GM18502 (cell line): ENCODE measurements at regions not wholly inside any gene's neighbourhood (a gene's known extent, or its start where the extent isn't known, plus 50 kb on each side); places are given as distances from the start of the nearest gene placed in this dataset.

Source experiments
- ATAC-seq: cut with Tn5 transposase; IDR thresholded peaks from one replicate; pipeline ENCODE4 v1.9.1; 2021; ENCODE audit warnings: mild to moderate bottlenecking; ENCODE audit not compliant: unreplicated experiment, poor library complexity

DNA sequence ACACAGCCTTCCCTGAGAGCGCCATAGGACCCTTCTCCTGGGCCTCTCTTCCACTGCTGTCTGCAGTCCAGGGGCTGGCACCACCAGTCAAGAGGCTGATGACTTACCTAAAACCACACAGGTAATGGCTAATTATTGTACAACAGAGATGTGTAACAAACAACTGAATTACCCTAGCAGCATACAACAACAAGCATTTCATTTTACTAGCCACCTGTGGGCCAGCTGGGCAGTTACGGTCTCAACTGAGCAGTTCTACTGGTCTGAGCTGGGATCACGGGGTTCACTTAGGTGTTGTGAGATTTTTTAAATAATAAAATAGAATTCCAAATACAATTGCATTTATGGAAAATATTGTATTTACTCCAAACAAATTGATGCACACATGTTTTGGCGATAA, 431.9 kb downstream of the TNS3 start:
- peak; percentile 19 for ATAC-seq

DNA sequence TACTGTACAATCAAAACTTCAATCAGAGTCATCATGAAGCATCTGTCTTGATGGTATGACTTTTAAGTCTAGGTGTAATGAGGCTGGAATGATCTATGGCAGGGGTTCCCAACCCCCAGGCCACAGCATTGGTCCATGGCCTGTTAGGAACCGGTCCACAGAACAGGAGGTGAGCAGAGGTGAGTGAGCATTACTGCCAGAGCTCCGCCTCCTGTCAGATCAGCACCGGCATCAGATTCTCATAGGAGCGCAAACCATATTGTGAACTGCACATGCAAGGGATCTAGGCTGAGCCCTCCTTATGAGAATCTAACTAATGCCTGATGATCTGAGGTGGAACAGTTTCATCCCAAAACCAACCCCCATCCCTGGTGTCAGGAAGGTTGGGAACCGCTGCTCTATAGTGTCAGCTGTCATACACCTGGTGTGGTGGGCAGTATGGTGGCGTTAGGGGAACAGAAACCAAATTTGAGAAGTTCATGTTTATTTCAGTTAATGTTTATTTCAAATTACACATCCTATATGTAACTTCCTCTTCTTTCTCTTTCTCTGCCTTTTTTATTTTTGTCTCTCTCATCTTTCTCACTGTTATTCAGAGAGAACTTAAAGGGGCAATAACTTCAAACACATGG, 432.6 kb downstream of the TNS3 start:
- peak; percentile 70 for ATAC-seq

DNA sequence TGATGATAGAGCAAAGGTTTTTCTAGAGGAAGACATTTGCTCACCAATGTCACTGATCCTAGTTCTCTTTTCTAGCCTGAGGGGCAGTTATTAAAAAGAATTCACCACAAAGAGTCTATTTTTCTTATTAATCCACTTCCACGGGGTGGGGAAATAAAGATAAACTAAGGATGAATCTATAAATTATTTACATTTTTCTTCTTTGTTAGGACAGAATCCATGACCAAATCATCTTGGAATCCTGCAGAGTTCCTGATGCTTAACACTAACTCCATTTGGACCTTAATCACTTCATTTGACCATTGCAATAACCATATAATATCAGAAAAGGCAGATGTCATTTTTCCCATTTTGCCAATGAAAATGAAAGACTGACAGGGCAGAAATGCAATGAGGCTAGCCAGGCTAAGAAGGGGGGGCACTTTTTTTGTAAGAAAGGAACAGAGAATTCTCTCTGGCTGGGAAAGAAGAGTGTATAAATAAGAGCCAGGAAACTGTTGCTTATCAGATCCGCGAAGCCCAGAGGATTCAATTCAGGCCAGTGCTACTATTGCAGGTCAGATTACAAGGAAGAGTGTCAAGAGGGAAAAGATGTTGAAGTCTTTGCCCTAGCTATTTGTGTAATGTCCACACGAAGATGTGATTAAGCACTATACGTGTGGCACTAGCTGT, 433.2 kb downstream of the TNS3 start:
- ATAC-seq = no peak

DNA sequence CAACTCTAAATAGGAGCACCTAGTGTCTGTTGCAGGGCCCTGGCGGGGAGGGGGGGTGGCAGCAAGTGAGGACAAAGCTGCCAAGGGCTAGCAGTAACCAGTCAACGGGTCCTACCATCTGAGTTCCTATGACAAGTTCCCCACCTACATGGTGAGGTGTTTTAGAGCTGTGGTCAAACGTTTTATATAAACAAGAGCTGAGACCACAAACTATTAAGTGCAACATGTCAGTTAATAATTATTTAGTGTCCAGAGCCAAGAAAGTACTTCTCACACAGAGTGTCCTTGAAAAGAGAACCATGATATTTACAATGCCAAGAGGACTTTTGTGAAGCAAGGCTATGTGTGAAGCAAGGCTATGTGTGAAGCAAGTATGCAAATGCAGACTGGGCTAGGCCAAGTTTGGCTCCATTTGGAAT, 434.7 kb downstream of the TNS3 start:
- ATAC-seq = no peak

DNA sequence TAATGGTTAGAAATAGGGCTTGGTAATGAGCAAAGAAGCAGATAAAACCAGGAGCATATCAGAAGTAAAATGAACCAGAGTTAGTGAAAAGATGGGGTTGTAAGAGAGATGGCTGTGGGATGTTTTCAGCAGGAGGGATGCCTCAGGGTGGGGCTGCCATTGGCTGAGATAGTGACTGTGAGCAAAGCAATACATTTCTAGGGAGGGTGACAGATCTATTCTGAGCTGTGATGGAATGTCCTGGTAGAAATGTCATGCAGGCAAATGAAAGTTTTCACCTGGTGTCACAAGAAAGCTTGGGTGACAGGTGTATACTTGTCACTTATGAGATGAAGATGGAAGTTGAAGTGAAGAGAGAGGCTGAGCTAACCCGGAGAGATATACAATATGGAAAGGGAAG, 435.9 kb downstream of the TNS3 start:
- no peak for ATAC-seq

DNA sequence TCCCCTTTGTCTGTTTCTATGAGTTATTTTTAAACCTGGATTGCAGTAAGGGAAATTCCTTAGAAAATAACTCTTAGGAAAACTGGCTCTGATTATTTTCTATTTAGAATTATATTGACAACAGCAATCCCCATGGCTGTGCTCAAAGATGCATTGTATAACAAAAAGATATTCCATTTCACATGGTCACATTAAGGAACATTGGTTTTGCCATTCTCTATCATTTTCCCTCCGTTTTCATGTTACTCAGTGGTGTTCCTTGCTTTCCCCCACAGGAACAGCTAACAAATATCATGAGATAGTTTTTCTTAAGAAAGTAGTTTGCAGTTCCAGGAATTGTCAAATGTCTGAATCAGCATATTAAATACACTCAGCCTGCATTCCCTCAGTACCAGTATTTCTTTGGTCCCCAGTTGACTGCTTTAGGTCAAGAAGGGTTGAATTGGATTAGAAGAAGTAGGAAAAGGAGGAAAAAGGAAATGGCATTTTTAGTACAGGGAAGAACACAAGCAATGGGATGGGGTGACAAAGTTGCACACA, 436.7 kb downstream of the TNS3 start:
- no peak for ATAC-seq

DNA sequence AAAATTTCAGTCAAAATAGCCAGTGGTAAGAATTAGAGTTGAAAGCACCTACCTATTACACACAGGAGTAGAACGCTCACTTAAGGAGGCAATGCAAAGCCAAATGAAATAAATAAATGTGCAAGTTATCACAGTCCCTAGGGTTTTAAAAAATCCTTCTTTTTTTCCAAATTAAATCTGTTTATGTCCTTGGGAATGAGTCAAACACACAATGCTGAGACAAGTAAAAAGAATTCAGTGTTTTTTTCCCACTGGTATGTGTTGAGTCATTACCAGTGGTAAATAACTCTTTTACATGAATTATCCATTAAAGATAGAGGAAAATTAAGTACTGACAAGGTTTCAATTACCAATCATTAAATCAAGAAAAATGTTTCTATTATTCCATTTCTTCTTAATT, 438.6 kb downstream of the TNS3 start:
- ATAC-seq = no peak

DNA sequence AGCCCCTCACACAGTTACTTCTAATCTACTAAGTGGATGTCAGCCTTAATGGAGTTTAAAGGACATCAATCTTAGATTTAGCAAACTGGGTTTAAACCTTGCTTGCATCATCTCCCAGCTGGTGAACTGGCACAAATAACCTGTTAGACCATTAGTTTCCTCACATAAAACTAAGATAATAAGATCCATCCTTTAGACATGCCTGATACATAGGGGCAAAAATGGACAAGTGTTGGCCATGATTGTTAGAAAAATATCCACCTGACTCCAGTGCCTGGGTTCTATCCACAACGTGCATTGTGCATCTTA, 439.1 kb downstream of the TNS3 start:
- ATAC-seq = no peak

DNA sequence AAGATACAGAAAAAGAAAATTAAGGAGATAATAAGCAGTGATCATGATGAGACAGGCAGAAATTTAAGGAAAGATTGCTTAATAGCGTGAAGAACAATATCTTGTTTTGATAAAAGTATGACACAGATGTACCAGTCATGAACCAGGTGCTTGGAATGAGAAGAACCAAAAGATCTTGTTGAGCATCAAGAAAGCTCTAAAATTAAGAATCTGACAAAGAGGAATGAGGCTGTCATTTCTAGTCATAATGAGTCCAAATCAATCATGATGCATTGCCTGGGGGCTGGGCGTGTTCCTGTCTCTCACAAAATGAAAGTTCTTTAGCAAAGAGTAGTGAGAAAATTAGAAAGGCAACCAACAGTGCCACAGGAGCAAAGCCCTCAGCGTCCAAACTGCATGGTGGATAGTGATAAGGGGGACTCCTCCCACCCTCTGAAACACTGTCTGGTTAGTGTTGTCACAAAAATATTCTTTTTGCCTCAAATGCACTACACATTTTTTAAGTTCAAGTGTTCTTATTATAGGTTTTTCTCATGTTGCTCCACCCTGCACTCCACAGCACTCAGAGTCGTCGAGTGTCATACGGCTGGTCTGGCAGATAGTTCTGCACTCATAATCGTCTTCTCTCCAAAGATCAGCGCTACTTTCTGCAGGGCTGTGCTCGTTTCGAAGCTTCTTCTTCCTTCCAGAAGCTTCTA, 439.6 kb downstream of the TNS3 start:
- no peak for ATAC-seq

DNA sequence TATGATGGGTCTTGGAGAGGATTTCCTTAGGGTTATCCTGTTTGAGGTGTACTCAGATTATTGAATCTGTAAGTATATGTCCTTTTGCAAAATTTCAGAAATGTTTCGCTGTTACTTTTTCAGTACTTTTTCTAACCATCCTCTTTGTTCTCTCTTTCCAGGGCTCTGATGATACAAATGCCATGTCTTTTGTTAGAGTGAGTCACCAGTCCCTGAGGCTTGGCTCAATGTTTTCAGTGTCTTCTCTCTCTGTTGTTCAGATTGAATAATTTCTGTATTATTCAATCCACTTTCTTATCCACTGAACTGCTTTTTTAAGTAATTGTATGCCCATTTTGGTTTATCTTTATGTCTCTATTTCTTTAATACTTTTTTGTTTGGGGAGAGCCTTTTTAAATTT, 449.4 kb downstream of the TNS3 start:
- ATAC-seq = no peak

DNA sequence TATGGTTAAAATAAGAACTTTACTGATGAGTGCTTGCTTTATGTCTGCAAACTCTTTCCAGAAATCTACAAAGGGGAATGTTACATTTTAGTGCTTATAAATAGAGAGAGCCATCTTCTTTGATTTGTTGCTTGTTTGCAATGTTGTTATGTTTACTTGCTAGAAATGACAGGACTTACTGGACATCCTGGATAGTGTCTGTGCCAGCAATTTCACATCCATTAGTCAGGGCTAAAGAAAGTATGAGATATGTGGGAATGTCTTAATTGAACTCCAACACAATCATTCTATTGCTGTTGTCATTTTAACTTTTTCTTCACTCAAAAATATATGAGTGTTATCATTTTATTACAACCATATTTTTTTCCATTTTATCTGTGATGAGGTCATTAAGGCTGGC, 453.2 kb downstream of the TNS3 start:
- ATAC-seq = no peak

DNA sequence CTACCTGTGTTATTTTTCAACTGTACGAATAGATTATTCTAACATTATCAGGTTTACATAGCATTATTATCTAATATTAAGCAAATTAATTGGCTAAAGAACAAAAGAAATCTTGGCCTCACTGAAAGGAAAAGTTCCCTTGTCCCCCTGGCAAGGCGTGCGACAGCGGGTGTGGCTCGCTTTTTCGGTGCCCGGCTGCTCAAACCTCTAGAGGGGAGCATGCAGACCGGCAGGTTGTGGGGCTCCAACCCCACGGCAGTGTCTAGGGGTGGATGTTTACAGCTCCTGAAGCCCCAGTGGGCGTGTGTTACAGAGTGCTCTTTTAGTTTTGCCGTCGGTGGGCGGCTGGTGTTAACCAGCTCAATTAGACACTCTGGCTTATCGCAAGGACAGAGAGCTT, 456.4 kb downstream of the TNS3 start:
- no peak for ATAC-seq

DNA sequence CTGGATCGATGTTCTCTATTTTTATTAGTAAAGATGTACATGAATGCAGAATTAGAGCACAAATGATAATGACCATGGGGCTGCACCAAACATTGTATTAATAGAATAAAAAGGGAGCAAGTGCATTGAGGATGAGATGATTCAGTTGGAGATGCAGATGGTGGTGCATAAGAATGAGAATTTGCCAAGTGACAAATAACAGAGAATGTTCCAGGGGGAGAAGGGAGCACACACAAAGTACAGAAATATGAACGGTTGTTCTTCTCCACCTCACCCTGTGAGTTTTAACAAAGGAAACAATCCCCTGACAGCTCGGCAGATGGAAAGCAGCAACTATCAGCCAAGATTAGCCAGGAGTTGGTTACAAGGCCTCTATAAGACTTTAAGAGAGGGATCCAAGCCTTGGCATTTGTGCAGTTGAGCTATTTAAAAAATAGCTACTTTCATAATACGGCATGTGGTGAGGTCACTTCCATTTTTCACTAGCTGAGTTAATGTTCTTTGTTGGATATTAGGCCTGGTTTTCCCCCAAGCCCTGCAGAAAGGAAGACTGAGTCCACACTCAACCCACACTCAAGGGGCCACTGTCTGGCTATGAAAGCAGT, 462.5 kb downstream of the TNS3 start:
- ATAC-seq = no peak

DNA sequence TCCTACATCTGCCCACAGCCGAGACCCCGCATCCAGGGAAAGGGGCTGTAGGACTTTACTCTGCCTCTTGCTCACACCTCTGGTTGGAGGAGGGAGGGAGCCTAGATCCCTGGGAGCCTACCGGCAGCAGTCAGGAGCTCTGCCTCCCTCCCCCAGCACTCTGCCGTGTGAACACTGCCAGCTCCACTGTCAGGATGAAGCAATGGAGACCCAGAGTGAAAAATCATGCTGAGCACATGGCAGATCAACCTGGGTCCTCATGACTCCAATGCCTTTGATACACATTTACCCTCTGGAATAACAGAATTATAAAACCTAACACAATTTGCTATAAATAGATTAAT, 477.7 kb downstream of the TNS3 start:
- no peak for ATAC-seq

DNA sequence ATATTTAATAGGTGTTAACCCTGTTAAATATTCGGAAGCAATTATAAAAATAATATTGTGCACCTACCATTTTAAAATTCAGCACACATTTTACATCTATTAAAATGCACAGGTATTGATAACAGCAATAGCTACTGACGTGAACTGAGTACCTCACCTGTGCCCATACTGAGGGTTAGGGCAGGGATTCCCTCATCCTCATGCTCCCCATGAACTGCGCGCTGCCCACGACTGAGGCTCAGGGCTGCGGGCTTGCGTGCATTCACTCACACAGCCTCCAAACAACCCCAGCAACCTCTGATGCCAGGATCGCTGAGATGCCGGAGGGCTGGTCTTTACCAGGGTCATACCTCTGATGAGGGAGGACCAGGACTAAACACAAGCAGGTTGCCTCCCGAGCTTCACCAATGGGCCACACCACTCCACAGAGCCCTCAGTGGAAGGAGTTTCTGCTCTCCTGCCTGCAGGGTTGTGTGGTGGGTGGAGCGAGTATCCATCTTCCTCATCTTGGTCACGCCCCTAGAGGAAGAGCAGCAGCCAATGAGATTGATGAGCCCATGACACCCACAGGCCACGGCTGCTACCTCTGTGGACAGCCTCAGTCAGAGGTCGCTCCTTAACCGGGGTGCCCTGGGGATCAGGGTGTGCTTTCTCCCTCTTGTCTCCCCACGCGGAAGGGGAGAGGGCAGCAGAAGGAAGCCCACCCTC, 478.3 kb downstream of the TNS3 start:
- no peak for ATAC-seq

DNA sequence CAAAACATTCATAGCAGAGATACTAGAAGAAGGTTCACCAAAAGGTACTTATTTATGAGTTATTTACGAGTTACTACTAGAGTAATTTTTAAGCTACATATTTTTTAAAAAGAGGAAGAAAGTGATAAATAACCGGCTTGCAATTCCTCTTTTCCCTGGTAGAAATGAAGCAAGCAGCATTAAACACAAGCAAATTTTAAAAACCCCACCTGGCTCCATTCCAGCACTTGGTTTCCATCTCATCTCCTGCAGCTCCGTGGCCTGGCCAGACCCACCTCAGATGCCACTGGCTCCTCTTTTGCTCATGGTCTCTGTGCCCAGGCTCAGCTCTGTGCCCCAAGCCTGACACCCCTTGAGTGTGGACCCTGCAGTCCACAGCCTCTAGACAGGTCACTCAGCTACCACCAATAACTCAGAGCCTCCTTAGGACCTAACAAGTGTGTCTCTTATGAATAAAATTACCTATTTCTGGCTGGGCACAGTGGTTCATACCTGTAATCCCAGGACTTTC, 479.5 kb downstream of the TNS3 start:
- ATAC-seq = no peak

DNA sequence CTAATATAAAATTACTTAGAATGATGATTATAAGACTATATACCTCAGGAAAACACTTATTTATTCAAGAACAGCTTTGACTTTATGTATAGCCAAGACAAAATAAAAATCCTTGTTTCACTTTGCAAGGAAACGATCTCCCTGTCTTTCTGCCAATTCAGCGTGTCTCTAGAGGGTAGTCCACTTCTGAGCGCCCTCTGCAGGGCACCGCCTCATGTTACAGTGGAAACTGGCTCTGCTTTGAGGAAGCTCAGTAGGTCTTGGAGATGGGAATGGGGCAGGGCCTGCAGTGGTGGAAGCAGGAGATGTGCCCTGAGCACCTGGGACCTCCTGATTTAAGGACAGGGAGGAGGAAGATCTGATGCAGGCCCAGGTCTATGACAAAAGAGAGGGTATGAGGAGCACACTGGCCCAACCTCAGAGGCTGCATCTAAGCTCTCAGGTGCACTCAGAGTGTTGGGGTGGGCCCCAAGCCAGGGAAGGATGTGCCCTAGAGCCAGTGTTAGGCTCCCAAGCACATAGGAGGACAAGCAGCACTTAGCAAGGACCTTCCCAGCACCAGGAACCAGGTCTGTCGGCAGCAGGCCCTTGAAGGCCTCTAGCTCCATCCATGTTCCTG, 481.0 kb downstream of the TNS3 start:
- peak; percentile 53 for ATAC-seq

DNA sequence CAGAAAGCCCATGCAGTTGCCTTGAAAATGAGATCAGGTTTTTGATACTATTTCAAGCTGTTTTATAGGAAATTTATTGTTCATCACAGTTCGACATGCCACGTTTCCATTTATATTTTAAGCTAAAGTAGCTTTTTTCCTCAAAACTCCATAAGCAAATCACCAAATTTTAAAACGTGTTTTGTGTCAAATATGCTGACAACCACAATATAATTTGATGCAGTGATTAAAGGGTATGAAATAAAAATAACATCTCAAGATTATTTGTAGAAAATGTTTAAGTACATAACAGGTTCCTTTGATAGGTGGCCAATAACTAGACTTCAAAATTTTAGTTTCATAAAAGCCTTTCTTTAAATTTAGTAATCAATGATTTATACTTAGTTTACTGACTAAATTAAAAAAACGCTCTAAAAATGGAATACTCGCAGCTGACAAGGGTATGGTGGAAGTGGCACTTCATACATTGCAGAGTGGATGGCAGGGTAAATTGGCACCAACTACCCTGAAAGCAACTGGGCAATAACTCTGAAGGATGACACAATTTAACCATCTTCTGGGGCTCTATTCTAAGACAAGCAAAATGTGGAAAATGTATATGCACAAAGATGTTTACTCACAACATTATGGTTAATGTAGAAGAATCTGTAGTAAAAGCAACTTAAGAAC, 481.6 kb downstream of the TNS3 start:
- no peak for ATAC-seq

DNA sequence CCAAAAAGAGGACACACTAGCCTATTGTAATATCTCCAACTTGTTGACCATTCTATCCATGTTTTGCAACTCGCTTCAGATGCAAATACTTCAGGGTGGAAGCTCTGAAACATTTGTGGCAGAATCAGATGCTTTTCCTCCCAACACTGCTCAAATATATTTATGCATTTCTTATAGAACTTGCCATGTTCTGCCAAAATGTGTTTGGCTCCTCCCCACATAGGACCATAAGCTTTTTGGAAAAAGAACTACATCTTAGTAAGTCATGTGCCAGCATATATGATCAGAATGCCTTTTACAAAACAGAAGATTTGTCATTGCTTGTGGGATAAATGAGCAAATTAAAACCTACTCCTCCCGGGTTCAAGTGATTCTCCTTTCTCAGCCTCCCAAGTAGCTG, 484.5 kb downstream of the TNS3 start:
- ATAC-seq = no peak

DNA sequence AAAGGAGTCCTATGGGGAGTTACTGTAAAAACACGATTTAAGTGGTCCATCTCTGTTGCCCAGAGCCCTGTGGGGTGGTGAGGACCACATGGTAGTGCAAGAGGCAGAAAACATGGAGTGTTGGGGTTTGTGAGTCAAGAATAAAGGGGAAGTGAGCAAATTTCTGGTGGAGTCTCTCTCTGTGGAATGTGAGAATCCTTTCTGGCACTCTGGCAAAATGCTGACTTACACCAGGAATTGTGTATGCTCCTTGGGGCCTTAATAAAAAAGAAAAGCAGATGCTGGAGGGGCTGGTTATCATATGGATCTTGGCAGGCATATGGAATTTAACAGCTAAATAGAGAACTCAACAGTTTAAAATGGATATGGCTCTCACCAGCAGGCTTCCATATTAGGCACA, 486.0 kb downstream of the TNS3 start:
- no peak for ATAC-seq
